H1 (cell line): ENCODE measurements at regions not wholly inside any gene's neighbourhood (a gene's known extent, or its start where the extent isn't known, plus 50 kb on each side); places are given as distances from the start of the nearest gene placed in this dataset.

Experiments
- CHD2 ChIP-seq: IDR thresholded peaks from 2 replicates; pipeline ENCODE4 v1.6.1; 2012; ENCODE audit warnings: low read length, improper control_type of control experiment
- CREB1 ChIP-seq: IDR thresholded peaks from 2 replicates; pipeline ENCODE4 v1.6.1; 2012; ENCODE audit warnings: inconsistent platforms
- JUND ChIP-seq: IDR thresholded peaks from 2 replicates; pipeline ENCODE4 v1.6.1; 2011; ENCODE audit warnings: mild to moderate bottlenecking, improper control_type of control experiment, low read length
- MAFK ChIP-seq: IDR thresholded peaks from 2 replicates; pipeline ENCODE4 v1.6.1; 2012; ENCODE audit warnings: low read depth, mild to moderate bottlenecking, improper control_type of control experiment, low read length
- SP1 ChIP-seq: IDR thresholded peaks from 2 replicates; pipeline ENCODE4 v1.6.1; 2011; ENCODE audit warnings: low read depth, low read length

- TF ChIP-seq CHD2 (no peak), MAFK (no peak), CREB1 (no peak), SP1 (no peak), JUND (no peak)
- TF ChIP-seq, all 59 proteins: peak for 0
These were observed 200.0 kb downstream of the WDR11 start (continued) for GRCh38 chr10:121051171-121051570.
